Lower lobe of right lung (tissue), 2 donors: ENCODE measurements at regions not wholly inside any gene's neighbourhood (a gene's known extent, or its start where the extent isn't known, plus 50 kb on each side); places are given as distances from the start of the nearest gene placed in this dataset.

Experiments used
- ATAC-seq, 2 donors: fragments of 200-7000 bp; cut with Tn5 transposase; one replicate each; pipeline ENCODE4 v1.9.1; 2020 to 2022; ENCODE audit warnings: mild to moderate bottlenecking in 2 of 2, moderate library complexity in 2 of 2
- DNase-seq: peaks from one replicate; pipeline ENCODE4 v3.0.0-alpha.2; 2020
- H3K27ac ChIP-seq: fragments of 200-600 bp; one replicate; pipeline ENCODE4 v1.8.0; 2022
- H3K27me3 ChIP-seq: fragments of 200-600 bp; one replicate; pipeline ENCODE4 v1.8.0; 2022; ENCODE audit warnings: low read depth
- H3K36me3 ChIP-seq: fragments of 200-600 bp; one replicate; pipeline ENCODE4 v1.8.0; 2022; ENCODE audit warnings: mild to moderate bottlenecking
- H3K4me1 ChIP-seq: fragments of 200-600 bp; one replicate; pipeline ENCODE4 v1.8.0; 2022
- H3K4me3 ChIP-seq: fragments of 200-600 bp; one replicate; pipeline ENCODE4 v1.8.0; 2022; ENCODE audit warnings: mild to moderate bottlenecking
- H3K9me3 ChIP-seq: fragments of 200-600 bp; one replicate; pipeline ENCODE4 v1.8.0; 2022
- intact Hi-C: fragments of 100-400 bp; cut with DNase I; formaldehyde crosslinking; loops from one replicate; pipeline ENCODE4 v1.11.0; 2022
- TF ChIP-seq, protein P1 (sequence below): fragments of 200-600 bp; IDR thresholded peaks from one replicate; pipeline ENCODE4 v1.8.0; 2022; ENCODE audit warnings: antibody characterized with exemption, mild to moderate bottlenecking
- donor health status: DM: no; HTN: yes; CAD: no; lungs with severe emphysema.

DNA sequence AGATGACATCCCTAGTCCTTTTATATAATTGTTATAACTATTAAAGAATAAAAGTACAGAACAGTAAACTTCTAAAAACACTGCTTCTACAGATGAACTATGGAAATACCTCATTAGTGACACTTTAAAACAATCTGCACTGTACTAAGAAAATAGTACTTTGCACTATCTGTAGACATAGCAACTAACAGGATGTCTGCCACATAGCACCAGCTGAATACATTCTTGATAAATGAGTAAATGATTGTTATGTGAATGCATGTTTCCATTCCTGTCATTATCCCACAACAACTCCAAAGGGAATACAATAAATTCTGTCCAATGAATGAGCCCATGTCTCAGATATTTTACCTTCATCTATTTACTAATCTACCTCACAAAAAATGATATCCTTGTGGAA is 115.3 kb upstream of the SLC35G4 start:
- TF ChIP-seq, protein P1, sequence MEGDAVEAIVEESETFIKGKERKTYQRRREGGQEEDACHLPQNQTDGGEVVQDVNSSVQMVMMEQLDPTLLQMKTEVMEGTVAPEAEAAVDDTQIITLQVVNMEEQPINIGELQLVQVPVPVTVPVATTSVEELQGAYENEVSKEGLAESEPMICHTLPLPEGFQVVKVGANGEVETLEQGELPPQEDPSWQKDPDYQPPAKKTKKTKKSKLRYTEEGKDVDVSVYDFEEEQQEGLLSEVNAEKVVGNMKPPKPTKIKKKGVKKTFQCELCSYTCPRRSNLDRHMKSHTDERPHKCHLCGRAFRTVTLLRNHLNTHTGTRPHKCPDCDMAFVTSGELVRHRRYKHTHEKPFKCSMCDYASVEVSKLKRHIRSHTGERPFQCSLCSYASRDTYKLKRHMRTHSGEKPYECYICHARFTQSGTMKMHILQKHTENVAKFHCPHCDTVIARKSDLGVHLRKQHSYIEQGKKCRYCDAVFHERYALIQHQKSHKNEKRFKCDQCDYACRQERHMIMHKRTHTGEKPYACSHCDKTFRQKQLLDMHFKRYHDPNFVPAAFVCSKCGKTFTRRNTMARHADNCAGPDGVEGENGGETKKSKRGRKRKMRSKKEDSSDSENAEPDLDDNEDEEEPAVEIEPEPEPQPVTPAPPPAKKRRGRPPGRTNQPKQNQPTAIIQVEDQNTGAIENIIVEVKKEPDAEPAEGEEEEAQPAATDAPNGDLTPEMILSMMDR = no peak
- no peak overlapping the region for H3K27ac ChIP-seq
- H3K4me3 ChIP-seq = no peak overlapping the region
- no peaks in the 10 kb centered on the region for H3K4me1 ChIP-seq
- intact Hi-C loops = no loop called here
- no peaks in the 10 kb centered on the region for H3K9me3 ChIP-seq
- no peaks in the 10 kb centered on the region for H3K36me3 ChIP-seq
- H3K27me3 ChIP-seq = no peaks in the 10 kb centered on the region
- DNase-seq (no peak), ATAC-seq (no peak)

DNA sequence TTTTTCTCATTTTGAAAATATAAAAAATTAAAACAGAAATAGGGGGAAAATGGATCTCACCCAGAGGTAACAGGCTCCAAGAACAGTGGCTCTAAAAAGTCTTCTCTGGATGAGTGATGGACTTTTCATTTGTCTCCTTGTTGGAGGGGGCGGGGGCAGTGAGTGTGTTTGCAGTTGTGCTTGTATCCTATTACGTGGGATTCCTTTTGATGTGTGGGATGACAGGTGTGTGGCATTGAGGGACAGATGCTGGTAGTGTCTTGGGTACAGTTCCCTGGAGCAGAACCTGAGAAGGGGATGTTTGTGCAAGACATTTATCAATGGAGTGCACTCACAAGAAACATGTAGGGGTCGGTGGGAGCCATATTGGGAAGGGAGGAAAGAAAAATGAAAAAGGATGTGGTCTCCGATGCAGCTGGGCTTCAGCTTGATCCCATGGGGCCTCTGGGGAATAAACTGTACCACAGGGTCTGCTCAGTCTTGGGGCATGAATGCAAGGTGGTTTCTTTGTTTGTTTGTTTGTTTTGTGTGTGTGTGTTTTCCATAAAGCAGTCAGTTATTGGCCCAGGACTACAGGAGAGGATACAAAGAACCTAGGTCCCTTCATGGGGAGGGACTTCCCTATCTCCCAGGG is 120.0 kb upstream of the SLC35G4 start:
- Histone ChIP-seq H3K36me3 (no peaks in the 10 kb centered on the region), H3K4me3 (no peak overlapping the region), H3K9me3 (no peaks in the 10 kb centered on the region), H3K4me1 (no peaks in the 10 kb centered on the region), H3K27me3 (no peaks in the 10 kb centered on the region), H3K27ac (no peak overlapping the region)
- TF ChIP-seq, protein P1 = no peak
- intact Hi-C loops = no loop called here
- DNase-seq (no peak), ATAC-seq (no peak)

DNA sequence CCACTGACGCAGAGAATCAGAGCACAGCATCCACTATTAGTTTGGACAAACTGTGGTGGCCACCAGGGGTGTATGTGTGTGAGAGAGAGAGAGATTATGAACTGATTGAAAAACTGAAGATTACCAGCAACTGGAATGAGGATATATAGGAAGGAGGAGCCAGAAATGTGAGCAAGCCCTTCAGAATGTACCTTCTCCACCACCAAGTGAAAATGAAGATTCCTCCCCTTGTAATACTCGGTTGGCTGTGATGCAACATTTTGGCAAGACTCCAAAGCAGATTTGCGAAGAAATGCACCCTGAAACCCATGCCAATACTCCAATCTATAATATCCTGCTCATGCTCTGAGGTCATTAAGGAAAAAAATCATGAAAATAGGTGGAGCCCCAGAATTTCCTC is 121.2 kb upstream of the SLC35G4 start:
- Histone ChIP-seq H3K36me3 (no peaks in the 10 kb centered on the region), H3K4me1 (no peaks in the 10 kb centered on the region), H3K9me3 (no peaks in the 10 kb centered on the region), H3K27ac (no peak overlapping the region), H3K27me3 (no peaks in the 10 kb centered on the region), H3K4me3 (no peak overlapping the region)
- TF ChIP-seq, protein P1 = no peak
- DNase-seq (no peak), ATAC-seq (no peak)
- intact Hi-C loops = no loop called here

DNA sequence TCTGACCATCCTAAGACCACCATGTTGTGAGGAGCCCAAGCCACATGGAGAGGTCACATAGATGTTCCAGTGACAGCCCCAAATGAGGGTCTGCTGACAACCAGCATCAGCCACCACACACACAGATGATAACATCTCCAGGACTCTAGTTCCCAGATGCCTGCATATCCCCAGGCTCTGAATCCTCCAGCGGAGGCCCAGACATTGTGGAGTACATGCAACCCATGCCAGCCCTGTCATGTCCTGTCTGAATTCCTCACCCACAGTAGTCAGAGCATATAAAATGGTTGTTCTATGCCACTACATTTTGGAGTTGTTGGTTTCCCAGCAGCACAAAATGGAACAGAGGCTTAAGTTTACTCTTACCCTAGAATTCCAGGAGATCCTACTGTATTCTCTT is 122.0 kb upstream of the SLC35G4 start:
- no peaks in the 10 kb centered on the region for H3K36me3 ChIP-seq
- intact Hi-C loops = no loop called here
- no peaks in the 10 kb centered on the region for H3K9me3 ChIP-seq
- no peak overlapping the region for H3K27ac ChIP-seq
- no peaks in the 10 kb centered on the region for H3K27me3 ChIP-seq
- H3K4me1 ChIP-seq = no peaks in the 10 kb centered on the region
- TF ChIP-seq, protein P1 = no peak
- H3K4me3 ChIP-seq = no peak overlapping the region
- ATAC-seq (no peak), DNase-seq (no peak)

DNA sequence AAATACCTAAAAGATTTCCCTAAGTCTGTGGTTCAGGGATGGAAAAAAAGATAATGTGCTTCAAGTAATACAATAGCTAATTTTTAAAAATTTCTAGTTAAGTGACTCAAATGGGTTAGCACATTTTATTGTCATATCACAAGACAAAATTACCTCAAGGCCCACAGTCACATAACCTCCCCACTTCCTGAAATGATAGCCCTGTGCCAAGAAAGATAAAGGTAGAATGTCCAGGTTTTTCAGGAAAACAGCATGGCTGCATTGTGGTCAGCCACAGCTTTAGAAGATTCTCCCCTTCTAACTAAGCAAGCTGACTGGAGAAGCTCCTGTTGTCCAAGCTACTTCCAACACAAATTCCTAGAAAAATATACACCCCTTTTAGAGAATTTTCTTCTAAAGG is 127.1 kb upstream of the SLC35G4 start:
- Histone ChIP-seq H3K4me1 (no peaks in the 10 kb centered on the region), H3K27me3 (peaks cover 6% of the 10 kb centered on the region), H3K27ac (no peak overlapping the region), H3K4me3 (no peak overlapping the region), H3K9me3 (no peaks in the 10 kb centered on the region), H3K36me3 (no peaks in the 10 kb centered on the region)
- ATAC-seq (no peak), DNase-seq (no peak)
- TF ChIP-seq, protein P1 = no peak
- intact Hi-C loops = no loop called here
